GM19395 (cell line): ENCODE measurements at regions not wholly inside any gene's neighbourhood (a gene's known extent, or its start where the extent isn't known, plus 50 kb on each side); places are given as distances from the start of the nearest gene placed in this dataset.
"Not testable (repeated sequence)": the region's sequence is repeated elsewhere in the genome, so short reads cannot be mapped to it uniquely, and the experiment has no call there.

ENCODE experiments used
- ATAC-seq: cut with Tn5 transposase; IDR thresholded peaks from one replicate; pipeline ENCODE4 v1.9.1; 2021; ENCODE audit warnings: mild to moderate bottlenecking, moderate library complexity; ENCODE audit not compliant: unreplicated experiment

GRCh38 chr3:118162627-118163588, 871.7 kb downstream of the IGSF11 start:
- not testable (repeated sequence) for ATAC-seq

DNA sequence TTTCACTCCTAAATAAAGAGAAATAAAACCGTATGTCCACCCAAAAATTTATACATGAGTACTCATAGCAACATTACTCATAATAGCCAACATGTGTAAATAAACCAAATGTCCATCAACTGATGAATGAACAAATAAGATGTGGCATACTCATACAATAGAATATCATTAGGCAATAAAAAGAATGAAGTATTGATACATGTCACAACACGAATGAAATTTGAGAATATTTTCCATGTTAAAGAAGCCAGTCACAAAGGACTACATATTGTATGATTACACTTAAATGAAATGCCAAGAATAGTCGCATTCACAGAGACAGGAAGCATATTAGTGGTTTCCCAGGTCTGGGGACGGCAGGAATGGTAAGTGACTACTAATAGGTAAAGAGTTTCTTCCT, 869.2 kb downstream of the IGSF11 start:
- ATAC-seq, result no peak

DNA sequence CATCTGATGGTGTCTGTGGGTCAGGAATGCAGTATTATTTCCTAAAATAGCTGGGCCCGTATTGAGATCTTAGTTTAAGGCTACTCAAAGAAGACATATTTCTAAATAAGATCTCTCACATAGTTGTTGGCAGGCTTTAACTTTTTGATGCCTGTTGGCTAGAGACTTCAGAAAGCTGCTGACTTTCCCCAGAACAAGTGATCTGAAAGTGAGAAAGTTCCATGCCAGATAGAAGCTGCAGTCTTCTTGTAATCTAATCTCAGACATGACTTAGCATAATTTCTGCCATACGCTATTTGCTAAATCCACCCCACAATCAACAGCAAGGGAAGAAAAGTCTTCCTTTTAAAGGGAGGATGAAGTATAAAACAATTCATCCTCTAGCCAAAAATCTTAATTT, 867.1 kb downstream of the IGSF11 start:
- no peak for ATAC-seq

GRCh38 chr3:118168175-118168574, 866.5 kb downstream of the IGSF11 start:
- ATAC-seq, result no peak

GRCh38 chr3:118171236-118171852, 863.3 kb downstream of the IGSF11 start:
- no peak for ATAC-seq

GRCh38 chr3:118180853-118181252, 853.8 kb downstream of the IGSF11 start:
- no peak for ATAC-seq

GRCh38 chr3:118181274-118181673, 853.4 kb downstream of the IGSF11 start:
- no peak for ATAC-seq

DNA sequence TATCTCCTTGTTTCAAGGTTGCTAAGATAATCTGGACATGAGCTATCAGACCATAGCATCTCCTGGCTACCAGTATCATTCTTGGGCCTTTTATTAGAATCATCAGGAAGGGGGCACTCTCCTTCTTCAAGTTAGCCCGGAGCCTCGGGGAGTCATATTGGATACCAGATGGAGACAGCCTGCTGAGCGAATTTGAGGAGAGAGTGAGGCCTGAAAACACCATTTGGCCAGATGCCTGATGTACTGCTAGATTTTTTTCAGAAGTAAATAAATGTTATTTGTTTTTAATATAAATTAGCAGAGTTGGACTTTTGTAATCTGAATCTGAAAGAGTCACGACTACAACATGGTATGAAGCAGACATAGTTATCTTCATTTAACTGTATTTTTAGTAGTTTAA, 848.6 kb downstream of the IGSF11 start:
- no peak for ATAC-seq

- ATAC-seq, result no peak
These were observed 847.4 kb downstream of the IGSF11 start for GRCh38 chr3:118187221-118187620.

DNA sequence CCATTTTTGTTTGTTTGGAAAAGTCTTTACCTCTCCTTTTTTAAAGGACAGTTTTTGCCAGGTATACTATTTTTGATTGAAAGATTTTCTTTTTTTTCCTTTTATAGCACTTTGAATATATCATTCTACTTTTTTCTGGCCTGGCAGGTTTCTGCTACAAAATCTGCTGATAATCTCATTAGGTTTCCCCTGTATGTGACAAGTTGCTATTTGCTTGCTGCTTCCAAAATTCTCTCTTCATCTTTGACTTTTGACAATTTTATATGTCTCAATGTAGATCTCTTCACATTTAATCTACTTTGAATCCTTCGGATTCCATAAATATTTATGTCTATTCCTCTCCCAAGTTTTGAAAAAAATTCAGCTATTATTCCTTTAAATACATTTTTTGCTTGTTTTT, 838.5 kb downstream of the IGSF11 start:
- ATAC-seq, result no peak

DNA sequence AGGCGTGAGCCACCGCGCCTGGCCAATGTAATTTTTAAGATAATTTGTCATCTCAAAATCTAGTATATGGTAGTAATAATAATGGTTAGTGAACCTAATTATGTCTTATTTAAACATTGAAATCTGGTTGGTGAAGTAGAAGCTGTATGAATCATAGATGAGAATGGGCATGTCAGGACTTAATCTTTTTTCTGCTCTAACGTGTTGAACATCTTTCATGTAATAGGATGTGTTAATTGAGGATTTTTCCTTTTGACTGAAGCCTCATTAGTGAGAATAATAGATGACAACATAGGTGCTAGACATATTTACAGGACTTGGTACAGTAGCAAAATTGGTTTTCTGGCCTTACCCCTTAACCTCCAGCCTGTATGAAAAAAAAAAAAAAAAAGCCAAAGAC, 835.6 kb downstream of the IGSF11 start:
- no peak for ATAC-seq

DNA sequence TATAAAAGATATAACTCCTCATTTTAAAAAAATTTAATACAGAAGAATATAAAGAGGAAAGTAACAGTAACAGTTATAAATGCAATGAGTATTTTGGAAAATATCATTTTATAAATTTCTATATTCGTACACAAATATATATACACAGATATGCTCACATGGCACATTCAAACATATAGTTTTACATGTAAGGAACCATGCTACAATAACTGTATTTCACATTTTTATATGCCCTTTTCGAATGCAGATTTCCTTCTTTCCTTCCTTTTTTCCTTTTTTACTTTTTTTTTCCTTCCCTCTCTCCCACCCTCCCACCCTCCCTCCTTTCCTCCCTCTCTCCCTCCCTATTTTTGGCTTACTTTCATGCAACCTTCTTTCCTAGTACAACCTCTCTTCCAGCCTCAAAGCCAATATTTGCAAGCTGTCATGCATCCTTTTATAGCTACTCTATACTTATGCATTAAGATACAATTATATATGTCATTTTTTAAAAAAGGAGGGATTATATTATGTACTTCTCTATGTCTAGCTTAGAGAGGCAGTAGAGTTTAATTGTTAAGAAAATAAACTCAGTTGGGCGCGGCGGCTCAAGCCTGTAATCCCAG, 830.5 kb downstream of the IGSF11 start:
- ATAC-seq, result no peak

- ATAC-seq, result no peak
These were observed 827.4 kb downstream of the IGSF11 start for GRCh38 chr3:118207271-118207670.

DNA sequence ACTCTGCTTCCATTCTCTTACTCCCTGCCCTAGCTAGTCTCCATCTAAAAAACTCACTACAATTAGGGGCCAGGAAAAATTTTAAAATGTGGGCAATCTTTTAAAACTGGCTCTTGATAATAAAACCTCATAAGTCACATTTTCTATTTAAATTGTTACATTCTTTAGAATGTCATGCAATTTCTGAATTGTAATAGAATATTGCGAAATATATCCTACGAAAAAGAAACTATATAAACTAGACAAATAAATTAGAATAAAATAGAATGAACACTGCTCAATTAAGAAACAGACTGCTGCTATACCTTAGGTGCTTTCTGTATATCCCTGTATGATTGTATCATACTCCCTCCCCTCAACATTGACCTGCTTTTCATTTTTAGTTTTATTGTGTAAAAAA, 826.0 kb downstream of the IGSF11 start:
- no peak for ATAC-seq

DNA sequence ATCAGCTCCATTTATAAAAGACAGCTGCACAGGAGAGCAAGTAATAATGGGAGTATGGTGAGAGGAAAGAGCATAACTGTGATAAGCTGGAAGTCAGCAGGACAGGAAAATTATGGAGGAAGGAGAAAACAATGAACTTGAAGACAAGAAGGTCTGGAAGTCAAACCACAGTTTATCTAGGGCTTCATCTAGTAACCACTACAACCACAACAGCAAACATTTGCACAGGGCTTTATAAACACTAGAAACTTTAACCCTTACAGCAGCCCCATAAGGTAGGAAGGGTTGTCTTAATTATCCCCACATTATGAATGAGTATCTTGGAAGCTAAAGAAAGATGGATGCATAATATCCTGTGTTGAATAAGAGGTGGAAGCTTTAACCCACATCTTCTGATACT, 820.8 kb downstream of the IGSF11 start:
- ATAC-seq, result no peak

DNA sequence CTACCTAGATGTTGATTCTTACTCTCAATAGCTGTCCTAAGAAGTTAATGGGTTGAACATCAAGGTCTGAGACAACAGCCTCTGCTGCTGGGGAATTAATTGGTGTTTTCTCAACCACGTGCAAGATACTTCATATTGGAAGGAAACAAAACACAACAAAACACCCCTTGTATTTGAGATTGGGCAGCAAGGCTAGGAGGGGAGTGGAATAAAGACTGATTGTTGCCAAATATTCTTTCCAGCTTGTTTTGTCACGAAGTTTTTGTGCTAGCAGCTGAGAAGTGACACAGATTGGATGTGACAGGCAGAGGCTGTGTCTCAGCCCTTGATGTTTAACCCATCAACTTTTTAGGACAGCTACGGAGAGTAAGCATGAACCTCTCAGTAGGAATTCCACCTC, 808.4 kb downstream of the IGSF11 start:
- ATAC-seq, result no peak

GRCh38 chr3:118227191-118227590, 807.5 kb downstream of the IGSF11 start:
- ATAC-seq, result no peak

- no peak for ATAC-seq
These were observed 806.5 kb downstream of the IGSF11 start for GRCh38 chr3:118228151-118228550.

GRCh38 chr3:118229196-118229595, 805.5 kb downstream of the IGSF11 start:
- ATAC-seq, result no peak

GRCh38 chr3:118231578-118231977, 803.1 kb downstream of the IGSF11 start:
- no peak for ATAC-seq

- no peak for ATAC-seq
These were observed 795.4 kb downstream of the IGSF11 start for GRCh38 chr3:118239253-118239652.

DNA sequence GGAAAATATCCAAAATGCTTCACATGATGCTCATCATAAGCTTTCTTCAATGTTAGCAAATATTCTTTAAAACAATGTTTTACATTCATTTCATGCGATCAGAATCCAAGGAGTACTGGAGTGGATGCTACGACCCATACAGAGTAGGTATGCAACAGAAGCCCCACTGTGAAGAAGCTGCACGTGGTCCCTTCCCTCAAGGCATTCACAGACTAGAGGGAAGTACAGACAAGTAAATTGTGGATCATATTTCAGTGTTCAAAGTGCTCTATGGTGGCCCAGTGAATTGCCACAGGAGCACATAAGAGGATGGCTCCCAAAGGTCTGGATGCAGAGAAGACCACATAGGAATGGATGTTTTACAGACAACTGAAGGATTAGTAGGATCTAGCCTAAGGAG, 789.9 kb downstream of the IGSF11 start:
- no peak for ATAC-seq
